K562 (cell line): ENCODE measurements at regions not wholly inside any gene's neighbourhood (a gene's known extent, or its start where the extent isn't known, plus 50 kb on each side); places are given as distances from the start of the nearest gene placed in this dataset.

ENCODE experiments used
- BHLHE40 ChIP-seq: IDR thresholded peaks from 2 replicates; pipeline ENCODE4 v1.6.1; 2011; ENCODE audit warnings: low read length, improper control_type of control experiment
- CBX2 ChIP-seq: fragments of 200-600 bp; sonication (generic); IDR thresholded peaks from one replicate; pipeline ENCODE4 v1.6.1; 2012; ENCODE audit warnings: mild to moderate bottlenecking, low read length, inconsistent platforms; ENCODE audit not compliant: insufficient read depth, poor library complexity, severe bottlenecking
- POLR2H ChIP-seq: IDR thresholded peaks from 2 replicates; pipeline ENCODE4 v1.6.1; 2016; ENCODE audit warnings: missing genetic modification characterization, low read depth, mild to moderate bottlenecking, control low read depth, missing compliant biosample characterization, moderate library complexity
- ZNF407 ChIP-seq: fragments of 450-650 bp; IDR thresholded peaks from 2 replicates; pipeline ENCODE4 v1.6.1; 2016; ENCODE audit warnings: low read depth

GRCh38 chr3:147256739-147257138, 149.6 kb downstream of the ZIC4 start (continued):
- no peak for TF ChIP-seq ZNF407
- no peak for TF ChIP-seq CBX2
- TF ChIP-seq BHLHE40 = no peak
- TF ChIP-seq POLR2H = no peak
